Peyer's patch (tissue), 4 donors: ENCODE measurements at regions not wholly inside any gene's neighbourhood (a gene's known extent, or its start where the extent isn't known, plus 50 kb on each side); places are given as distances from the start of the nearest gene placed in this dataset.

Experiments used
- DNase-seq, 3 donors: peaks; one replicate each; pipeline ENCODE4 v3.0.0-alpha.2; 2017 to 2019
- H3K27ac ChIP-seq, 4 donors: fragments of 200-600 bp; sonication (generic); one replicate each; pipeline ENCODE4 v1.5.1; 2016 to 2019
- H3K27me3 ChIP-seq, 2 donors: fragments of 200-600 bp; sonication (generic); one replicate each; pipeline ENCODE4 v1.5.1; 2019
- H3K36me3 ChIP-seq, 3 donors: fragments of 200-600 bp; sonication (generic); one replicate each; pipeline ENCODE4 v1.5.1; 2016 to 2019
- H3K4me1 ChIP-seq, 4 donors: fragments of 200-600 bp; sonication (generic); one replicate each; pipeline ENCODE4 v1.5.1; 2016 to 2019
- H3K4me3 ChIP-seq, 4 donors: fragments of 200-600 bp; sonication (generic); 1 replicate in 3 of 4; 2 replicates in 1 of 4; pipeline ENCODE4 v1.5.1; 2016 to 2019; ENCODE audit warnings: mild to moderate bottlenecking in 1 of 4
- H3K9me3 ChIP-seq, 4 donors: fragments of 200-600 bp; sonication (generic); one replicate each; pipeline ENCODE4 v1.5.1; 2016 to 2019; ENCODE audit warnings: mild to moderate bottlenecking in 1 of 4
- POLR2A ChIP-seq, 2 donors: fragments of 450-650 bp; IDR thresholded peaks; one replicate each; pipeline ENCODE4 v1.5.1; 2017; ENCODE audit warnings: antibody characterized with exemption in 2 of 2, mild to moderate bottlenecking in 2 of 2, moderate library complexity in 2 of 2
- TF ChIP-seq, protein P1 (sequence below), 6 experiments: fragments of 450-650 bp in 4 of 6; fragments of 200-600 bp in 2 of 6; sonication (generic) in 1 of 6; IDR thresholded peaks; one replicate each; pipeline ENCODE4 v1.5.1; 2017 to 2019; ENCODE audit warnings: antibody characterized with exemption in 6 of 6, mild to moderate bottlenecking in 3 of 6, moderate library complexity in 1 of 6

GRCh38 chr18:71673954-71674353 lies 870.2 kb downstream of the CBLN2 start:
- Histone ChIP-seq H3K36me3 (no peaks in the 10 kb centered on the region), H3K27me3 (no peaks in the 10 kb centered on the region), H3K9me3 (peaks cover 0 to 6% (median 0%) of the 10 kb centered on the region in 4 donors), H3K4me1 (no peaks in the 10 kb centered on the region), H3K4me3 (no peak overlapping the region), H3K27ac (no peak overlapping the region)
- no peak for DNase-seq
- no peak for TF ChIP-seq POLR2A (IDR thresholded peaks at IDR 0.05)
- TF ChIP-seq, protein P1, sequence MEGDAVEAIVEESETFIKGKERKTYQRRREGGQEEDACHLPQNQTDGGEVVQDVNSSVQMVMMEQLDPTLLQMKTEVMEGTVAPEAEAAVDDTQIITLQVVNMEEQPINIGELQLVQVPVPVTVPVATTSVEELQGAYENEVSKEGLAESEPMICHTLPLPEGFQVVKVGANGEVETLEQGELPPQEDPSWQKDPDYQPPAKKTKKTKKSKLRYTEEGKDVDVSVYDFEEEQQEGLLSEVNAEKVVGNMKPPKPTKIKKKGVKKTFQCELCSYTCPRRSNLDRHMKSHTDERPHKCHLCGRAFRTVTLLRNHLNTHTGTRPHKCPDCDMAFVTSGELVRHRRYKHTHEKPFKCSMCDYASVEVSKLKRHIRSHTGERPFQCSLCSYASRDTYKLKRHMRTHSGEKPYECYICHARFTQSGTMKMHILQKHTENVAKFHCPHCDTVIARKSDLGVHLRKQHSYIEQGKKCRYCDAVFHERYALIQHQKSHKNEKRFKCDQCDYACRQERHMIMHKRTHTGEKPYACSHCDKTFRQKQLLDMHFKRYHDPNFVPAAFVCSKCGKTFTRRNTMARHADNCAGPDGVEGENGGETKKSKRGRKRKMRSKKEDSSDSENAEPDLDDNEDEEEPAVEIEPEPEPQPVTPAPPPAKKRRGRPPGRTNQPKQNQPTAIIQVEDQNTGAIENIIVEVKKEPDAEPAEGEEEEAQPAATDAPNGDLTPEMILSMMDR (IDR thresholded peaks at IDR 0.05): no peak

GRCh38 chr18:71673498-71673897 lies 870.6 kb downstream of the CBLN2 start:
- H3K4me3 ChIP-seq: no peak overlapping the region
- no peak overlapping the region for H3K27ac ChIP-seq
- no peaks in the 10 kb centered on the region for H3K27me3 ChIP-seq
- no peak for DNase-seq
- no peak for TF ChIP-seq POLR2A (IDR thresholded peaks at IDR 0.05)
- TF ChIP-seq, protein P1 (IDR thresholded peaks at IDR 0.05): no peak
- no peaks in the 10 kb centered on the region for H3K4me1 ChIP-seq
- H3K36me3 ChIP-seq: no peaks in the 10 kb centered on the region
- H3K9me3 ChIP-seq: peaks cover 0 to 6% (median 0%) of the 10 kb centered on the region in 4 donors

GRCh38 chr18:71666481-71666880 lies 877.7 kb downstream of the CBLN2 start:
- Histone ChIP-seq H3K9me3 (no peaks in the 10 kb centered on the region), H3K27me3 (no peaks in the 10 kb centered on the region), H3K36me3 (no peaks in the 10 kb centered on the region), H3K4me3 (no peak overlapping the region), H3K27ac (no peak overlapping the region), H3K4me1 (no peaks in the 10 kb centered on the region)
- TF ChIP-seq POLR2A (IDR thresholded peaks at IDR 0.05): no peak
- TF ChIP-seq, protein P1 (IDR thresholded peaks at IDR 0.05): no peak
- DNase-seq: no peak

GRCh38 chr18:71665131-71665530 lies 879.0 kb downstream of the CBLN2 start:
- H3K36me3 ChIP-seq: no peaks in the 10 kb centered on the region
- H3K4me1 ChIP-seq: no peaks in the 10 kb centered on the region
- no peak overlapping the region for H3K27ac ChIP-seq
- H3K9me3 ChIP-seq: no peaks in the 10 kb centered on the region
- H3K4me3 ChIP-seq: no peak overlapping the region
- DNase-seq: no peak
- H3K27me3 ChIP-seq: no peaks in the 10 kb centered on the region
- TF ChIP-seq, protein P1 (IDR thresholded peaks at IDR 0.05): no peak
- TF ChIP-seq POLR2A (IDR thresholded peaks at IDR 0.05): no peak

- no peak overlapping the region for H3K4me3 ChIP-seq
- no peaks in the 10 kb centered on the region for H3K9me3 ChIP-seq
- no peak for TF ChIP-seq POLR2A (IDR thresholded peaks at IDR 0.05)
- TF ChIP-seq, protein P1 (IDR thresholded peaks at IDR 0.05): no peak
- no peak for DNase-seq
- H3K4me1 ChIP-seq: no peaks in the 10 kb centered on the region
- no peak overlapping the region for H3K27ac ChIP-seq
- H3K27me3 ChIP-seq: no peaks in the 10 kb centered on the region
- no peaks in the 10 kb centered on the region for H3K36me3 ChIP-seq
Measured at GRCh38 chr18:71643822-71644221, 900.3 kb downstream of the CBLN2 start.

- no peak overlapping the region for H3K27ac ChIP-seq
- no peaks in the 10 kb centered on the region for H3K36me3 ChIP-seq
- no peaks in the 10 kb centered on the region for H3K9me3 ChIP-seq
- H3K4me3 ChIP-seq: no peak overlapping the region
- H3K27me3 ChIP-seq: no peaks in the 10 kb centered on the region
- H3K4me1 ChIP-seq: no peaks in the 10 kb centered on the region
- no peak for DNase-seq
- no peak for TF ChIP-seq POLR2A (IDR thresholded peaks at IDR 0.05)
- TF ChIP-seq, protein P1 (IDR thresholded peaks at IDR 0.05): no peak
Measured at GRCh38 chr18:71630696-71631095, 913.4 kb downstream of the CBLN2 start.
